ENCODE measurements at regions not wholly inside any gene's neighbourhood (a gene's known extent, or its start where the extent isn't known, plus 50 kb on each side); places are given as distances from the start of the nearest gene placed in this dataset.

- DNase-seq (ENCODE audit: low spot score) = no peak
Measured at GRCh38 chr5:159821461-159821940, 94.8 kb upstream of the ADRA1B start.

GRCh38 chr5:159824188-159825161 is 91.8 kb upstream of the ADRA1B start:
- DNase-seq (ENCODE audit: low spot score) = no peak

DNA sequence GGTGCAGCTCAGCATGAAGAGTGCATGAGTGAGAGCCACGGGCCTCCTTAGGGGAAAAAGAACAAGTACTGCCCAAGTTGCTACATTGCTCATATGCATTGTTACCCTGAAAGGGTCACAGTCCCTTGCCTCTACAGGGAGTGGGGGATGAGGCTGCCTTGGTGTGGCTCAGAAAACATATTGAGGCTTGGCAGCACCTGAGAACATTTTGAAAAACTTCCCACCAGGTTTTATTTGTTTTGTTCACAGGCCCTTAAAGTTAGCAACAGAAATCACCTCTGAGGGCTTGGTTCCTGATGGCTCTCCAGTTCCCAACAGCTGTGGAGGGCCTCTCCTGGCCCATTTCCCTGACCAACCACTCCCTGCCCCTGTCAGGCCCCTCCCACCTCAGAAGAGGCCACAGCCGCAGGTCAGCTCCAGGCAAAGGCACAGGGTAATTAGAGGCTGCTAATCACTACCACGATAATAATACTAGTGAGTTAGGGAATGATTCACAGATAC is 90.7 kb upstream of the ADRA1B start:
- DNase-seq (ENCODE audit: low spot score) = no peak

DNA sequence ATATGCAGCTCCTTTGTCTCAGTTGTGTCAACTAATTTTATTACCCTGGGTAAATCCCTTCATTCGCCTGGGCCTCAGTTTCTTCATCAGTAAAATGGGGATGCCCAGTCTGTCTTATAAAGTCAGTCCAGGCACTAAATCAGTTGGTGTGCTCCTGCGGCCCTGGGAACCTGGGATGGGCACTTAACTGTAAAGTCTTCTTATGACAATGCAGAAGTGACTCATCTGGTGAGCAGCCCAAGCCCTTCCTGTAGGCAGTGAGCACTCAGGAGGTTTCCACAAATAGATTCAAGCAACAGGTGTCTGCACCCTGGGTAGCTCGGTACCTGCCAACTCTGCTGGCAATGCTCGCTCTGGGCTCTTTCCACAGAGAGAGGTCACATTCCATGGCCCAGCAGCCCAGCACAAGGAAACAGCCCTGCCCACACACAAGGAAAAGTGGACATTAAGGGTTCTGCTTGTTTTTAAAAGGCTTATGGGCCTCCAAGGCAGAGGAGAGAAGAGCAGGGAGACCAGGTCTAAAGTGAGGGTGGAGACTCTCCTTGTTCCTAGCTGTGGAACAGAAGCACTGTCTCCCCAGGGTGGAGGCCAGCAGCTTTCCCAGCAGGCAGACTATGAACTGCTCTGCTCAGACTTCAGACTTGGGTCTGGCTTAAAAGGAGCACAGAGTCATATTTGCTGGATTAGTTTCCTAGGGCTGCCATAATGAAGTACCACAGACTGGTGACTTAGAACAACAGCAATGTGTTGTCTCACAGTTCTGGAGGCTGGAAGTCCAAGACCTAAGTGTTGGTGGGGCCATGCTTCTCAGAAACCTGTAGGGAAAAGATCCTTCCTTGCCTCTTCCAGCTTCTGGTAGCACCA is 89.7 kb upstream of the ADRA1B start:
- no peak for DNase-seq (ENCODE audit: low spot score)

DNA sequence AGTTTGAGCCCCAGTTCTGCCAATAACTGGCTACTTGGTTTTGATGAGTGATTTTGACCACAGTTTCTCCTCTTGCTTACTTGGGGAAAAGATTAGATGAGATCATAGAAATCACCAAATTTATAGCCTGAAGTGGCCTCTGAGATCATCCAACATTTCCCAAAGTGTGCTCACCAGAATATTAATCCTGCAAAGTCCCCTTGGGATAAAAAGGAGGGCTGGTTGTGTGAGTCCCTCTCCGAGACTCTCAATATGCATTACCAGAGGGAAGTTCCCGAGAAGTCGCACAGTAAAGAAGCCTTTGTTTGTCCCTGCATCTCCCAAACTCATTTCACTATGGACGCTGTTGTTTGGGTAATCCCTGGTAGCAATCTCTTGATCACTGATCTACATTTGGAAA is 88.4 kb upstream of the ADRA1B start:
- DNase-seq (ENCODE audit: low spot score) = peak; percentile 44

- no peak for DNase-seq (ENCODE audit: low spot score)
Measured at GRCh38 chr5:159832073-159832472, 84.2 kb upstream of the ADRA1B start.

GRCh38 chr5:159833088-159833487 is 83.2 kb upstream of the ADRA1B start:
- no peak for DNase-seq (ENCODE audit: low spot score)

DNA sequence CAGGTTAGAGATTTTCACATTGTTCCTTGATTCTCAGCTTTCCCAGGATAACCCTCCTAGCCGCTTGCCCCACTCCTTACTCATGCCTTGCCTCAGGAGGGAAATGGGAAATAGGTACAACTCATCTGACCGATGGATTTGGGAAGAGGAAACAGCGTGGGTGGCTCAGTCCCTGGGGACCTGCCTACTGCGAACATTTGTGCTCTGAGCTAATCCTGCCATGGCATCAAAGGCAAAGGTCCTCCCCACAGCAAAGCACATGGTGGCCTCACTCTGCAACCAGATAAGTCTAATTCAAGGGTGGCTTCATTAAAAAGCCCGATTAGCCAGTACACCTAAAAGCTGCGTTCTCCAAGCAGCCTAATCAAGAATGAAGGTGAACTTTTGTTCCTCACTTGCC is 82.4 kb upstream of the ADRA1B start:
- DNase-seq (ENCODE audit: low spot score) = no peak

DNA sequence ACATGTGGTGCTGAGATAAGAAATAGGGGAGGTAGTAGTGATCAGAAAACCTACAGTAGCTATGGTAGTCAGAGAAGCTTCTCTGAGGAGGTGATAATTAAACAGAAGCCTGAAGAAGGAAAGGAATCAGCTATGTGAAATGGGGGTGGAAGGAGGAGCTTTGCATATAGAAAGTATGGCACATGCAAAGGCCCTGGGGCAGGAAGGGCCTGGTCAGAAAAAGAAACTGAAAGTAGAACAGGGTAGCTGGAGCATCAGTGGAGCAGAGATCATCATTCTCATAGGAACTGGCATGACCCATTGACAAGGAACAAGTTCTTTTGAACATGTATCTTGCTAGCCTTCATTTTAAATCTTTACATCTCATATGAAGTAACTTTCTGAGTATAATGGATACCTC is 80.7 kb upstream of the ADRA1B start:
- no peak for DNase-seq (ENCODE audit: low spot score)

- no peak for DNase-seq (ENCODE audit: low spot score)
Measured at GRCh38 chr5:159836691-159837090, 79.6 kb upstream of the ADRA1B start.

DNA sequence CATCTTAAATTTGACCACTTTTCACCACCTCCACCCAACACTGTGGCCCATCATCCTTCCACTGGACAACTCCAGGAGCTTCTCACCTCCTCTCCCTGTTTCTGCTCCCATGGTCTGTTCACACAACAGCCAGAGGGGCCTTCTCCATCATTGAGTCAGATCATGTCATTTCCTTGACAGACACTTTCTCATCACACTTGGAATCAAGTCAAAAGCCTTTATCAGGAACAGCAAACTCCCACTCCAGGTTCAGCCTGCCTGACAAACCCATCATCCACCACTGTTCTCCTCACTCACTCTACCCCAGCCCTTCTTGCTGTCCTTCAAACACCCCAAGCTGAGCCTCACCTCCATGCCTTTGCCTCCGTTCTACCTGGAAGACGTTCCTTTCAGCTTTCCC is 78.4 kb upstream of the ADRA1B start:
- no peak for DNase-seq (ENCODE audit: low spot score)

GRCh38 chr5:159838551-159839222 is 77.6 kb upstream of the ADRA1B start:
- no peak for DNase-seq (ENCODE audit: low spot score)

DNA sequence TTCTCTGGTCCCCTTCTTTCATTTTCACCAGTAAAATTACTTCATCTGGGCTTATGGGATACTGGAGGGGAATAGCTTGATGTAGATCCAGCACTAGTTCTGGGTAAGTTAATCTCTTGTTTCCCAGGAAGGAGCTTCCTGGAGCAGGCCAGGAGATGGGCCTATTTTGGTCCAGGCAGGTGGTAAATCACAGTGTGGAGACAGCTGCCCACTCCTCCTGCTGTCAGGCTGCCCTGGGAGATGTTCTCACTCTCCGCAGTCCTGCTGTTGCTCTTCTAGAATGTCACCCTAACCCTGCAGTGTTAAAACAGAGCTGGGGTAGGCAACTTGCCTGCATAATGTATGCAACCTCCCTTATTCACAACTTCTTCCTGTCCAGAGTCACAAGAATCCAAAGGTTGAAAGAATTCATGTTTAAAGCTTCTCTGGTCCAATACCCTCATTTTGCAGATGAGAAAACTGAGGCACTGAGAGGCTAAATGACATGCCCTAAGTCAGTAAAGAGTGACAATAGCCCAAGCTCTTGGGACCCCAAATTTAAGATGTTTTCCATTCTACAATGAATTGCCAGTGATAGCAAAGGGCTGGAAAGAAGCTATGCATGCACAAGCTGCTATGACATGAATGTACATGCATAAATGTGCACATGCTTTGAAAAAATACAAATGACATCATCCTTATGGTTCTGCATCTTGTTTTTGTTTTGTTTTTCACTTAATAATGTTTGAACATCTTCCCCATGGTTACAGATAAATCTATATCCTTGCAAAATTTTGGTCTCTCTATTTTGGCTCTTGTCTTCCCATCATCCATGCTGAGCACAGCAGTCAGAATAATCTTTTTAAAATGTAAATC is 71.8 kb upstream of the ADRA1B start:
- no peak for DNase-seq (ENCODE audit: low spot score)

DNA sequence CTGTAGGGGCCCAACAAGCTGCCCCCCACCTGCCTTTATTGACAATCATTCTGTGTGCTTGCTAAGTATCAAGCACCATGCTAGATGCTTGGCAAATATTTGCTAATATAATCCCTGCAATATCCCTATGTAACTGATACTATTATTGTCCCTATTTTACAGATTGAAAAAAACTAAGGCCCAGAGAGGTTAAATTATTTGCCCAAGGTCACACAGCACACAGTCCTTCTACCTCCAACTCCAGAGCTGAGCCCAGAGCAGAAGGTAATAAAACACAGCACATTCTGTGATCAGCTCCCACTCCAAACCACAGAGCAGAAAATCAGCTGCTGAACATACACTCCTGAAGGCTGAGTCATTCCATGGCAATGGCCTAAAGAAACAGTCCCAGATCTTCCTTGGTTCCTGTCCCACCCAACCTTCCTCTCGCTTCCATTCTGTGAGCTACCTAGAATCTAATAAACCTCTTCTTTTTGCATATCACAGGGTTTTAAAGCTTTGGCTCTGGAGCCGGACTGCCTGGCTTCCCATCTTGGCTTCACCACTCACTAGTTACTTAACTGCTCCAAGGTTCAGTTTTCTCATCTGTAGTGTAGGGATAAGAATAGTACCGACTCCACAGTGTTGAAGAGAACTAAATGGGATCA is 66.7 kb upstream of the ADRA1B start:
- no peak for DNase-seq (ENCODE audit: low spot score)

DNA sequence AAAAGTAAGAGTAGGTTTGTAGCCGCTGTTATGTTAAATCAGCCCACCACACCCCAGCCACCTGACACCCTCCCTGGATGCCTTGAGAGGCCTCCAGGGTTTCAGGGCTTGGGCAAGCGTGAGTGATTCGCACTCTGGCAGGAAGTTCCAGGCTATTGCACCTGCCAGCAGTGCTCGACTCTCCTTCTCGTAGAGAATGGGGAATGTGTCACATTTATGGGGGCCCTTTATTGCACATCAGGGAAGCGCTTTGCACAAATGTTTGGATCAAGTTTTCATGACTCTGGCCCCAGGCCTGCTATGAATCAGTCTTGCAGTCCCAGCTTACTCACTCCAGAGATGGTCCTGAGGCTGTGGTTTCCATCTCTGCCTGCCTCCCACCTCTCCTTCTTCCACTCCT is 66.1 kb upstream of the ADRA1B start:
- DNase-seq (ENCODE audit: low spot score) = no peak

GRCh38 chr5:159851053-159851452 is 65.2 kb upstream of the ADRA1B start:
- no peak for DNase-seq (ENCODE audit: low spot score)

DNA sequence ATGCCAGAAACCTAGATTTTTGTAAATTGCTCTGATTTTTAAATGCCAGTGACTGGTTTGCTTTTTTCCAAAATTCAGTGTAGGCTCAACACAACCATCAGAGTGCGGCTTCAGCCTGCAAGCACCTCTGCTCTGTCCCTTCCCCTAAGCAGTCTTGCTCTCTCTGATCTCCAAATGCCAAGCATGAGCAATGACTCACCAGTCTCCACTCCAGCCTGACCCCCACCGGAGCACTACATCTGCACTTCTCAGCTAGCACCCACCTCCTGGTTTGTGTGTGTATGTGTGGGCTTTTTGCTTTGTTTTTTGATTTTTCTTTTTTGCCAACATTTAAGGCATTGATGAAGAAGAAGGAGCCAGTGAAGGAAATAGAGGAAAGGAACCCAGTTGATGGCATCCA is 61.4 kb upstream of the ADRA1B start:
- no peak for DNase-seq (ENCODE audit: low spot score)

GRCh38 chr5:159855476-159856191 is 60.6 kb upstream of the ADRA1B start:
- no peak for DNase-seq (ENCODE audit: low spot score)

- no peak for DNase-seq (ENCODE audit: low spot score)
Measured at GRCh38 chr5:159858871-159859270, 57.4 kb upstream of the ADRA1B start.

GRCh38 chr5:159861086-159861485 is 55.2 kb upstream of the ADRA1B start:
- no peak for DNase-seq (ENCODE audit: low spot score)

Data from COLO829 (cell line).